ENCODE measurements at regions not wholly inside any gene's neighbourhood (a gene's known extent, or its start where the extent isn't known, plus 50 kb on each side); places are given as distances from the start of the nearest gene placed in this dataset.
"Not testable (repeated sequence)": the region's sequence is repeated elsewhere in the genome, so short reads cannot be mapped to it uniquely, and the experiment has no call there.

GRCh38 chr5:101306391-101307137 lies 403.5 kb upstream of the ST8SIA4 start:
- POLR2A ChIA-PET = no interaction called here

GRCh38 chr5:101296477-101296876 lies 393.4 kb upstream of the ST8SIA4 start:
- CTCF ChIA-PET = no interaction called here

More at GRCh38 chr5:101306391-101307137, 403.5 kb upstream of the ST8SIA4 start:
- no TSS peak for BruUV-seq (replicated peaks)
- H3K9me3 Mint-ChIP-seq (ENCODE audit: unreplicated experiment) = no peaks in the 10 kb centered on the region
- CTCF ChIA-PET = no interaction called here
- no peaks in the 10 kb centered on the region for H3K27me3 Mint-ChIP-seq (ENCODE audit: insufficient read depth, unreplicated experiment)
- DNase-seq = no peak
- Histone ChIP-seq H3K36me3 (ENCODE audit: control insufficient read depth, insufficient read depth, low read length) (no peaks in the 10 kb centered on the region), H3K9me3 (no peaks in the 10 kb centered on the region), H3K4me1 (no peaks in the 10 kb centered on the region), H3K27me3 (replicated peaks; ENCODE audit: control insufficient read depth, insufficient read depth, low read length) (no peaks in the 10 kb centered on the region), H3K4me3 (ENCODE audit: low read depth, low read length) (no peak overlapping the region)
- intact Hi-C loops (cut with micrococcal nuclease; ENCODE audit: unreplicated experiment) = no loop called here
- peaks cover 6% of the 10 kb centered on the region for H3K4me1 Mint-ChIP-seq (ENCODE audit: low read depth, unreplicated experiment)
- no peak overlapping the region for H3K27ac Mint-ChIP-seq (ENCODE audit: unreplicated experiment)
- no peak for TF ChIP-seq CTCF (IDR thresholded peaks at IDR 0.05; ENCODE audit: insufficient read depth in 1 of 2, low read depth in 1 of 2, low read length in 1 of 2, severe bottlenecking in 1 of 2, unreplicated experiment in 1 of 2)
- no peaks in the 10 kb centered on the region for H3K36me3 Mint-ChIP-seq (ENCODE audit: insufficient read depth, unreplicated experiment)
- H3K4me3 Mint-ChIP-seq (ENCODE audit: unreplicated experiment) = no peak overlapping the region

GRCh38 chr5:101292199-101292598 lies 389.1 kb upstream of the ST8SIA4 start:
- H3K9me3 Mint-ChIP-seq (ENCODE audit: unreplicated experiment) = no peaks in the 10 kb centered on the region
- no peaks in the 10 kb centered on the region for H3K27me3 Mint-ChIP-seq (ENCODE audit: insufficient read depth, unreplicated experiment)
- no peak for DNase-seq
- Histone ChIP-seq H3K4me3 (ENCODE audit: low read depth, low read length) (no peak overlapping the region), H3K9me3 (no peaks in the 10 kb centered on the region), H3K36me3 (ENCODE audit: control insufficient read depth, insufficient read depth, low read length) (no peaks in the 10 kb centered on the region), H3K27me3 (replicated peaks; ENCODE audit: control insufficient read depth, insufficient read depth, low read length) (no peaks in the 10 kb centered on the region), H3K4me1 (no peaks in the 10 kb centered on the region)
- H3K4me3 Mint-ChIP-seq (ENCODE audit: unreplicated experiment) = no peak overlapping the region
- ChIA-PET POLR2A (no interaction called here), CTCF (no interaction called here)
- no peak for TF ChIP-seq CTCF (IDR thresholded peaks at IDR 0.05; ENCODE audit: insufficient read depth in 1 of 2, low read depth in 1 of 2, low read length in 1 of 2, severe bottlenecking in 1 of 2, unreplicated experiment in 1 of 2)
- H3K27ac Mint-ChIP-seq (ENCODE audit: unreplicated experiment) = no peak overlapping the region
- no peaks in the 10 kb centered on the region for H3K36me3 Mint-ChIP-seq (ENCODE audit: insufficient read depth, unreplicated experiment)
- H3K4me1 Mint-ChIP-seq (ENCODE audit: low read depth, unreplicated experiment) = no peaks in the 10 kb centered on the region
- intact Hi-C loops (cut with micrococcal nuclease; ENCODE audit: unreplicated experiment) = no loop called here
- BruUV-seq (replicated peaks) = no TSS peak

More at GRCh38 chr5:101296477-101296876, 393.4 kb upstream of the ST8SIA4 start:
- Mint-ChIP-seq H3K27me3 (ENCODE audit: insufficient read depth, unreplicated experiment) (no peaks in the 10 kb centered on the region), H3K4me3 (ENCODE audit: unreplicated experiment) (no peak overlapping the region), H3K36me3 (ENCODE audit: insufficient read depth, unreplicated experiment) (no peaks in the 10 kb centered on the region), H3K9me3 (ENCODE audit: unreplicated experiment) (no peaks in the 10 kb centered on the region), H3K27ac (ENCODE audit: unreplicated experiment) (no peak overlapping the region), H3K4me1 (ENCODE audit: low read depth, unreplicated experiment) (no peaks in the 10 kb centered on the region)
- POLR2A ChIA-PET = interaction anchor here (0.6 kb wide), 1 partner anchor 1333 kb away, joined by 3 read pairs; no protein-coding TSS in a partner anchor
- DNase-seq = no peak
- TF ChIP-seq CTCF (IDR thresholded peaks at IDR 0.05; ENCODE audit: insufficient read depth in 1 of 2, low read depth in 1 of 2, low read length in 1 of 2, severe bottlenecking in 1 of 2, unreplicated experiment in 1 of 2) = no peak
- H3K27me3 ChIP-seq (replicated peaks; ENCODE audit: control insufficient read depth, insufficient read depth, low read length) = no peaks in the 10 kb centered on the region
- no peaks in the 10 kb centered on the region for H3K4me1 ChIP-seq
- H3K9me3 ChIP-seq = no peaks in the 10 kb centered on the region
- no TSS peak for BruUV-seq (replicated peaks)
- intact Hi-C loops (cut with micrococcal nuclease; ENCODE audit: unreplicated experiment) = no loop called here
- no peaks in the 10 kb centered on the region for H3K36me3 ChIP-seq (ENCODE audit: control insufficient read depth, insufficient read depth, low read length)
- H3K4me3 ChIP-seq (ENCODE audit: low read depth, low read length) = no peak overlapping the region

GRCh38 chr5:101290761-101291160 lies 387.7 kb upstream of the ST8SIA4 start:
- not testable (repeated sequence) for H3K27me3 Mint-ChIP-seq (ENCODE audit: insufficient read depth, unreplicated experiment)

More at GRCh38 chr5:101290761-101291160, 387.7 kb upstream of the ST8SIA4 start:
- H3K4me3 Mint-ChIP-seq (ENCODE audit: unreplicated experiment); H3K36me3 Mint-ChIP-seq (ENCODE audit: insufficient read depth, unreplicated experiment); H3K9me3 Mint-ChIP-seq (ENCODE audit: unreplicated experiment); H3K9me3 ChIP-seq; H3K27ac Mint-ChIP-seq (ENCODE audit: unreplicated experiment); H3K4me1 ChIP-seq; H3K4me1 Mint-ChIP-seq (ENCODE audit: low read depth, unreplicated experiment); BruUV-seq (replicated peaks); intact Hi-C loops (cut with micrococcal nuclease; ENCODE audit: unreplicated experiment); DNase-seq; H3K27me3 ChIP-seq (replicated peaks; ENCODE audit: control insufficient read depth, insufficient read depth, low read length); H3K36me3 ChIP-seq (ENCODE audit: control insufficient read depth, insufficient read depth, low read length); CTCF ChIA-PET; POLR2A ChIA-PET; H3K4me3 ChIP-seq (ENCODE audit: low read depth, low read length): not testable (repeated sequence)
